Right hindlimb (tissue), 1 donor: ENCODE measurements at regions not wholly inside any gene's neighbourhood (a gene's known extent, or its start where the extent isn't known, plus 50 kb on each side); places are given as distances from the start of the nearest gene placed in this dataset.
"Not testable (repeated sequence)": the region's sequence is repeated elsewhere in the genome, so short reads cannot be mapped to it uniquely, and the experiment has no call there.

Experiments used
- DNase-seq: peaks from one replicate; pipeline ENCODE4 v3.0.0-alpha.2; 2018

- no peak for DNase-seq
Observed at GRCh38 chr5:82748688-82749460, 328.3 kb downstream of the TMEM167A start.

- peak; percentile 34 for DNase-seq
Observed at GRCh38 chr5:82747986-82748385, 329.2 kb downstream of the TMEM167A start.

GRCh38 chr5:82745016-82745415 lies 332.2 kb downstream of the TMEM167A start:
- DNase-seq, result no peak

- DNase-seq, result no peak
Observed at GRCh38 chr5:82738681-82739269, 338.4 kb downstream of the TMEM167A start.

GRCh38 chr5:82735160-82735789 lies 341.9 kb downstream of the TMEM167A start:
- no peak for DNase-seq

- DNase-seq, result no peak
Observed at GRCh38 chr5:82734347-82734746, 342.8 kb downstream of the TMEM167A start.

GRCh38 chr5:82730913-82731312 lies 346.3 kb downstream of the TMEM167A start:
- DNase-seq, result no peak

GRCh38 chr5:82728926-82729702 lies 348.1 kb downstream of the TMEM167A start:
- DNase-seq, result no peak

- no peak for DNase-seq
Observed at GRCh38 chr5:82723168-82723567, 354.0 kb downstream of the TMEM167A start.

- DNase-seq, result no peak
Observed at GRCh38 chr5:82721087-82721410, 356.1 kb downstream of the TMEM167A start.

- no peak for DNase-seq
Observed at GRCh38 chr5:82720213-82721086, 356.7 kb downstream of the TMEM167A start.

- no peak for DNase-seq
Observed at GRCh38 chr5:82719368-82719767, 357.8 kb downstream of the TMEM167A start.

GRCh38 chr5:82717738-82718137 lies 359.5 kb downstream of the TMEM167A start:
- no peak for DNase-seq

- not testable (repeated sequence) for DNase-seq
Observed at GRCh38 chr5:82714732-82715131, 362.5 kb downstream of the TMEM167A start.

- DNase-seq, result no peak
Observed at GRCh38 chr5:82713811-82714210, 363.4 kb downstream of the TMEM167A start.

GRCh38 chr5:82707741-82708140 lies 369.5 kb downstream of the TMEM167A start:
- DNase-seq, result no peak

GRCh38 chr5:82704381-82704780 lies 372.8 kb downstream of the TMEM167A start:
- DNase-seq, result no peak

GRCh38 chr5:82702046-82702445 lies 375.1 kb downstream of the TMEM167A start:
- DNase-seq, result no peak

- no peak for DNase-seq
Observed at GRCh38 chr5:82699737-82700136, 377.5 kb downstream of the TMEM167A start.

GRCh38 chr5:82698026-82698425 lies 379.2 kb downstream of the TMEM167A start:
- DNase-seq, result no peak

- no peak for DNase-seq
Observed at GRCh38 chr5:82694711-82695285, 382.4 kb downstream of the TMEM167A start.

GRCh38 chr5:82692826-82693225 lies 384.4 kb downstream of the TMEM167A start:
- DNase-seq, result no peak
